ENCODE measurements at regions not wholly inside any gene's neighbourhood (a gene's known extent, or its start where the extent isn't known, plus 50 kb on each side); places are given as distances from the start of the nearest gene placed in this dataset.

GRCh38 chr1:59238333-59238934 lies 58.5 kb upstream of the FGGY start:
- DNase-seq, result no peak
- in situ Hi-C loops (cut with HindIII; ENCODE audit: low pct_ligation_motif_present, low pct_unique_long_range_greater_than_20kb, low sequenced_read_pairs), result no loop called here

- in situ Hi-C loops (cut with HindIII; ENCODE audit: low pct_ligation_motif_present, low pct_unique_long_range_greater_than_20kb, low sequenced_read_pairs), result no loop called here
- DNase-seq, result no peak
Measured at GRCh38 chr1:59238993-59239392, 57.9 kb upstream of the FGGY start.

GRCh38 chr1:59241909-59242308 lies 55.0 kb upstream of the FGGY start:
- in situ Hi-C loops (cut with HindIII; ENCODE audit: low pct_ligation_motif_present, low pct_unique_long_range_greater_than_20kb, low sequenced_read_pairs), result no loop called here
- no peak for DNase-seq

GRCh38 chr1:59242370-59242769 lies 54.5 kb upstream of the FGGY start:
- in situ Hi-C loops (cut with HindIII; ENCODE audit: low pct_ligation_motif_present, low pct_unique_long_range_greater_than_20kb, low sequenced_read_pairs), result no loop called here
- no peak for DNase-seq

DNA sequence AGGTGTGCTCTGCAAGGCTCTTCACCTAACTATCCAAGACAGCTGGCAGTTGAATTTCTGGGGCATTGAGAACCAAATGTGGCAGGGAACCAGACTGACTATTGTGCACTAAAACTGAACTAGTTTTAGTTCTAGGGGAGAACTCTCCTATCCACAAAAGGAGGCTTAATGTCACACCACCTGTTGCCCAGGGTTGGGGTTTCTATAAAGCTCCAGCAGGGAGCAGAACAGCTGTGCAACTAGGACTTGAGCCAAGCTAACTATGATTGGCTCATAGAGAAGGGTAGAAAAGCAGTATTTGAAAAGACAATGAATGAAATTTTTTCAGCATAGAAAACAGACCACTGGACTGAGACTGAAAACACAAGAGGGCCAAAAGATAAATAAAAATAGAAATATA lies 53.3 kb upstream of the FGGY start:
- in situ Hi-C loops (cut with HindIII; ENCODE audit: low pct_ligation_motif_present, low pct_unique_long_range_greater_than_20kb, low sequenced_read_pairs), result no loop called here
- no peak for DNase-seq

- DNase-seq, result no peak
- in situ Hi-C loops (cut with HindIII; ENCODE audit: low pct_ligation_motif_present, low pct_unique_long_range_greater_than_20kb, low sequenced_read_pairs), result no loop called here
Measured at GRCh38 chr1:59243978-59244377, 52.9 kb upstream of the FGGY start.

GRCh38 chr1:59244891-59245290 lies 52.0 kb upstream of the FGGY start:
- in situ Hi-C loops (cut with HindIII; ENCODE audit: low pct_ligation_motif_present, low pct_unique_long_range_greater_than_20kb, low sequenced_read_pairs), result no loop called here
- no peak for DNase-seq
